ENCODE measurements at regions not wholly inside any gene's neighbourhood (a gene's known extent, or its start where the extent isn't known, plus 50 kb on each side); places are given as distances from the start of the nearest gene placed in this dataset.

DNA sequence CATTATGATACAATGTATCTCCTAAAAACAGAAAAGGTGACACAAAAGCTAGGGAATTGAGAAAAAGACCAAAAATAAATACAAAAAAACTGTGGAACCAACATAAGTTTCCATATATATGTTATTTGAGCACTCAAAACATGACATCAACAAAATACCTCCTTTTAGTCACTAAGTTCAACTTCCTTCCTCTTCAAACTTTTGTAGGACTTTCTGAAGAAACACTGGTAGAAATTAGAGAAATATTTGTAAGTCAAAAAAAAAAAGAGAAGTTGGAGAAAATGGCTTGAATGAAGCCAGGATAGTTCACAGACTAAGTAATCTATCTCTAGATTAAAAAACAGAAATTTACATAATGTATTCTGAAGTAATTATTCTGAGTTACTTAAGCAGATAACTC, 208.4 kb upstream of the ALCAM start:
- no peak for DNase-seq

DNA sequence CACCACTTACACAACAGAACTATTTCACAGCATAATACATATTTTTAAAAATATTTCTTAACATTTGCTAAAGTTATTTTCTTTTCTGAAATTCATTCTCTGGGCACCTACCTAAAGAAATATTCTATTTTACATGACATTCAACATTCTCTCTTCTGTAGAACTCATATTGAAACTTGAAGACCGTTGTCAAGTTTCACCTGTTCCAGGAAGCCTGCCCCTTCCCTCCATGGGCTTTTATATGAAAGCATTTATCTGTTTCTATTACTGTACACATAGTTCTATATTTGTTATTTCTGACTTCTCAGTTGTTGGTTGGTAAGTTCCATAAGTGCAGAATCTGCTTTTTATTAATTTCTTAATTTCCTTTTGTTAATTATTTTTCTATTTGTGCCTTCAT, 204.3 kb upstream of the ALCAM start:
- no peak for DNase-seq

DNA sequence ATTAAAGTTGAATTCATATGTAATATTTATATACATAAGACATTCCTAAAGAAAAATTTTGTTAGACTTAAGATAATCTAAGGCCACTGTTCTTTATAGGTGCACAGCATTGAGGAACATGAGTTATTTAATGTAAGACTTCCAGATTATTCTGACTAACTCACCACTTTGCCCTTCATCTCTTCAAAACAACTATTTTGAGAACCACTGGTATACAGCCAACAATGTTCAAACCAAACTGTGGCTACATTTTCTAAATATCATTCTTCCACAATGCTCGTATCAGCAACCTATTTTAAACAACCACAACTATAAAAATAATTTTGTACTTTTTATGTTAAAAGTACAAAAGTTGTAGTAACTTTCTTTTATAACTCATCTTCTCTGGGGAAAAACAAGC, 199.8 kb upstream of the ALCAM start:
- no peak for DNase-seq

DNA sequence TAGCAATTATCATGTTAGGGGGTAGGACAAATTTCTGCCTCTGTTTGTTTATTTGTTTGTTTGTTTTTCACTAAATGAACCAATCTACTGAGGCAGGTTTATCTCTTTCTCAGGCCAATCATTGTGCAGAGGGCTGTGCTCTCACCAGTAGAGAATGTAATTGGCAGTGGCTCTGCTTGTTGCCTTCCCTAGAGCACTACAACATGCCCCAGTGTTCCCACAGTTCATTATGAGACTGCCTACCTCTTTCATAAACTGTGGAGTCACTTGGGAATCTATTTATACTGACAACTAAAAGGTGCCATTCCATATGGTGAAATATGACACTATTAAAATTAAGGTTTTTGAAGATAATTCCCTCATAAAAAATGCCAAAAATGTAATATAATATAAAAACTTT, 196.3 kb upstream of the ALCAM start:
- peak in 1 of 51 donors; percentile 2 for DNase-seq

DNA sequence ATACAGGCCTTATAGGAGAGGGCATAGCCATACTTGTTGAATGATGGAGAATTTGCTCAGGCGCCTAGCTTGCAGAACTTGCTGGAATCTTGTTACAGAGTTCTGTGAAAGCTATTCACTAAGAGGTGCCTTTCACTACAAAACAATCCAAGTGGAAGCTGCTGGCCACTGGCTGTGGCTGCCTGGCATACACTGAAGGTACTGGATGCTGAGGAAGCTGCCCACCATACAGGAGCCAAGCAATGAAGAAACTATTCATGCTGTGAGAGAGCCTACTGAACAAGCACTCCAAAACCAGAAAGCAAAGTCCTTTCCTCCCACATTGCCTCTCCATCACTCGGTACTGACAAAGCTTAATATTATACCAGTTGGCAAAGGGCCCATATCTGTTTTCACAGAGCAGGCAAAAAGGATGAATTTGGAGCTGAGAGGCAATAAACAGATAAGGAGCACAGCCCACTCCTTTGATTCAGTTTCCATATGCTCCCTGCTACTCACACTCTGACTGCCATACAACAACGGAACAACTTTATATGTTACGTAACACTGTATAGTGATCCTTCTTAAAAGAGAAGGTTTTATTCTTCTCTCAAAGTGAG, 192.6 kb upstream of the ALCAM start:
- peak in 18 of 51 donors; percentile 1 to 54 (median 24) for DNase-seq

DNA sequence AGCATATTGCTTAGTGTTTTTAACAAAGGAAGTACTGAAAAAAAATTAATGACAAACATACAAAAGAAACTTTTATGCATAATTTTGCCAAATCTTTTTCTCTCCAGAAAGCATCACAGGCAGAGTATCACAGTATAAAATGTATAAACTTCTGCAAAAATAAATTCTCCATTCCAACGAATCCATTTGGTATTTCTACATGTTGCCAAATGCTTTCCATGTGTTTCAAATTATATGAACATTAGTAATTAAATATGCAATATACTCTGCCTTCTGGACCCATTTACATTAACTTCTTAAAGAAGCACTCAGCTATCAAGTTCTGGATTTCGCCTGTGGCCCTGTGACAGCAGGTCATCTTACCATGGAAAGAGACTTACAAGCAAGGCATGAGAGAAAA, 189.1 kb upstream of the ALCAM start:
- no peak for DNase-seq

DNA sequence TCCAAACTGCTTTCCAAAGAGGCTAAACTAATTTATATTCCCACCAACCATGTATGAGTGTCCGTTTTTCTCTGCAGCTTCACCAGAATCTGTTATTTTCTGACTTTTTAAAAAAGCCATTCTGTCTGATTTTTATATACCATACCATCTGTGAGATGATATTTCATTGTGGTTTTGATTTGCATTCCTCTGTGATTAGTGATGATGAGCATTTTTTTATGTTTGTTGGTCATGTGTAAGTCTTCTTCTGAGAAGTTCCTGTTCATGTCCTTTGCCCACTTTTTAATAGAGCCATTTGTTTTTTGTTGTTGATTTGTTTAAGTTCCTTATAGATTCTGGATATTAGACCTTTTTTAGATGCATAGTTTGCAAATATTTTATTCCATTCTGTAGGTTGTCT, 179.4 kb upstream of the ALCAM start:
- DNase-seq, result no peak

DNA sequence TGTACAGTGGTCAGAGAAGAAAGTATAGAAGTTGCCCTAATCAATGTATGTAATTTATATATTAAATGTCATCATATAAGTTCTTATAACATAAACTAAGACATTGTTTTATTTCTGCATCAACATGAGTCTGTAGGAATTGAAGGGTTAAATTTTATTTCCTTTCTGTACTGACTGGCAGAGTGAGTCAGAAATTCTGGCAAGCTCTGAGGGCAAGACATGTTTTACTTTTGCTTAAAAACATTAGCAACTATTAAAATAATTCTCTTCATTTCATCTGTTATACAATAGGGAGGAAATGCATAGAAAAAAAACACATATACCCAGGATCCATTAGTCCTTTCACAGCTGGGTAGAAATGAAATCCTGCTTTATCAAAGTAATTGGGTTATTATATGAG, 171.4 kb upstream of the ALCAM start:
- no peak for DNase-seq

DNA sequence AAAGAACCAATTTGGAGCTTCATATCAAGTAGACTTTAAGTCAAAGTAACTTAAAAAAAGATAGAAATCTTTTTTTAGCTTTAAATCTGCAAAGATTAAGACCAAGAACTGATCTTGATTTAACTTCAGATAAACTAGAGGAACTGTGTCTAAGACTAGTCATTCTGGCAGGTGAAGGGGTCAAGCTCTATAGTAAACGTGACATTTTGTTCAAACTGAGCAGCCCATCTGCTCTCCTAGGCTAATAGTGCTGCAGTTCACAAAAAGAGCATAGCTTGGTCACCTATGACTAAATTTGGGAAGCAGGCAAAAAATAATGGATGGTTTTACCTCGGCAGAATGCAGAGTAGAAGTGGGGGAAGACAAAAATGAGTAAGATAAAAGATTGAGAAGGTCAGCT, 168.8 kb upstream of the ALCAM start:
- DNase-seq, result no peak

DNA sequence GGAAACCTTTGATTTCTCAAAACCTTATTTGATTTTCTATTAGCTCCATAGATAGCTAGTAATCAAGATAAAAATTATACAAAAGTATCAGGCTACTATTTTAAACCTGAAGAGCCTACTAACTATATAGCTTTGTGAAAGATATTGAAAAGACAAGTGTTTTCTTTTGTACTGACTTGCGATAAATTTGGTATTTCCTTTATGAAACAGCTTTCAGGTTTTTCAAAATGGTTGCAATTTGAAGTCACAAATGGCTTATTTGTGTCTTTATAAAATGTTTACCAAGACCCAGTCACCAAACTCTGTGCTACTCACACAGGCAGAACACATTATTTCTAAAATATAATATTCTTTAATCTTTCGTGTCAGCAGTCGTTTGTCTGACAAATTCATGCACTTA, 167.5 kb upstream of the ALCAM start:
- no peak for DNase-seq

DNA sequence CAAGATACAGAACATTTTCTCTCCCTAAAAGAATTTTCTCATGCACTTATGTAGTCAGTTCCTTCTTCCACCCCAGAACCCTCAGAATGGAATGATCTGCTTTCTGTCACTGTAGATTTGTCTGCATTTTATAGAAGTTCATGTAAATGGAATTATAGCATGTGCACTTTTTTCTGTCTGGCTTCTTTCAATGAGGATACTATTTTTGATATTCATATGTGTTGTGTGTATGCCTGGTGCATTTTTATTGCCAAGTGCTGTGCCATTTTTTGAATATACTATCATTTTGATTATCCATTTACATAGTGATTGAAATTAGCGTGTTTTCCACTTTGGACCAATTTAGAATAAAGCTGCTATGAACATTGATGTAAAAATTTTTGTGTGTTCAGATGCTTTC, 156.6 kb upstream of the ALCAM start:
- no peak for DNase-seq

DNA sequence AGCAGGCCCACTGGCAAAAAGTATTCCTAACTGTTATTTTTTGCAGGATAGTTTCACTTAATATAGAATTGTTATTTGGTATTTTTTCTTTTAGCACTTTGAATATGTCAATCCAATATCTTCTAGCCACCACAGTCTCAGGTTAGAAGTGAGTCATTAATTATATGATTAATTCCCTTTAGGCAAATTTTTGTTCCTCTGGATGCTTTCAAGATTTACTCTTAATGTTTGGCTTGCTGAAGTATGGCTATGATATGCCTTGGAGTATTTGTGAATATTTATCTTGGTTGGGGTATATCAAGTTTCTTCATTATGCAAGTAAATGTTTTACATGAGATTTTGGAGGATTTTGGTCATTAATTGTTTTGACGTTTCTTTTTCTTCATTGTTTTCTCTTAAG, 152.1 kb upstream of the ALCAM start:
- no peak for DNase-seq

DNA sequence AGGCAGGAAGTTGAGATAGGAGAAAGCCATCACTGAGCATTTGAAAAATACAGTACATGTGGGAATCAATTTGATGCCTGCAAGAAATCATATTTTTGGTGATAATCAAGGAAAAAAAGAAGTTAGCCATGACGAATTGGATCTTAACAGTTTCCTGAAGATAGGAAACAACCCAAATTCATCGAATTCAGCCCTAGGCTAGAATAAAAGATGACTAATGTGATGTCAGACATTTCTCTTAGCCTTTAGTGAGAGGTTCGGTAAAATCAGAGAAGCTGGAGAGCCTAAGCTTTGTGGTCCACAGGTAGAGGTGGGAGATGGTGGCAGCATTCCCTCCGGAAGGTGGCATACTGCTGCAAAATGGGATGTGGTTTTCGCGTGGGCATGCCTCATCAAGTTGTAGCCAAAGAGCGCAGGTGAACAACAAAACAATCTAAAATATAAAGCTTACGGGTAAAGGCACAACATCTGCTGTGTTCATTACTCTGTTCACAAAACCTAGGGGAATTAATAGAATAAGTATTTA, 144.1 kb upstream of the ALCAM start:
- no peak for DNase-seq

DNA sequence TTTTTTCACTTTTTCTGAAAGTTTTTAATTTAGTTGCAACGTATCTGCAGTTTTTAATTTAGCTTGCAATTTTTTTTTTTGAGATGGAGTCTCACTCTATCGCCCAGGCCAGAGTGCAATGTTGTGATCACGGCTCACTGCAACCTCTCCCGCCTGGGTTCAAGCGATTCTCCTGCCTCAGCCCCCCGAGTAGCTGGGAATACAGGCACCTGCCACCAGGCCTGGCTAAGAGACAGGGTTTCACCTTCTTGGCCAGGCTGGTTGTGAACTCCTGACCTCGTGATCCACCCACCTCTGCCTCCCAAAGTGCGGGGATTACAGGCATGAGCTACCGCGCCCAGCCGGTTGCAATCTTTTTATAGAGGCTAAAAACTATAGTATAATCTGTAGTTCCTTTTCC, 142.9 kb upstream of the ALCAM start:
- DNase-seq, result peak in 1 of 51 donors; percentile 0

DNA sequence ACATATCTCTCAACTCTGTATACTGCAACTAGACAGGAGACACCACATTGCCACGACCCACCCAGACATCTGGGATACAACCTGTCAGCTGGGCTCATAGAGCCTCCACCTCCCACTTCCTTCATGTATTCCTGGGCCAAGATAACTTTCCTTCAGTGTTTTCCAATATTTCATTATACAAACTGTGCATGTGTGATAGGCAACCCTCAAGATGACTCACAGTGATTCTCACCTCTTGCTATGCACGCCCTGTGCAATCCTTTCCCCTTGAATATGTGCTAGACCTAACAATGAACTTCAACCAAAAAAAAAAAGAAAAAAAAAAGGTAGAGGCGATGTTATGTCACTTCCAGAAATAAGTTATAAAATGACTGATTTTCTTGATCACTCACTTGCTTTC, 138.0 kb upstream of the ALCAM start:
- DNase-seq, result no peak

DNA sequence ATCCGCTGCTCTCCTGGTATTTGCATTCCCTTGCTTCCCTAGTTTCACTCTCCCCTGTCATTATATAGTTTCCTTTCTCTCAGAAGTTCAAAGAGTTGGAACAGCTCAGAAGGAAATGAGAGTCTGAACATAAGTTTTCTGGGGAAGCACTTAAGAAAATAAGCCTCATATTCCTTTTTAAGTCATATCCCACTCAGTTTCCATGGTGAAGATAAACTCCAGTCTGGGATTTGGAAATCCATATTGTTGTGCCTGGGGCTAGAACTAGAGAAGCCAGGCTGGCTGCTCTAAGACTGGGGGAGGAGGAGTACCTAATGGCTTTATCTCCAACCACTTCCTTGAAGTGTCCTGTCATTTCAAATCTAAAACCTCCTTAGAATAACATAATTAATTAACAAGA, 134.2 kb upstream of the ALCAM start:
- DNase-seq, result no peak

DNA sequence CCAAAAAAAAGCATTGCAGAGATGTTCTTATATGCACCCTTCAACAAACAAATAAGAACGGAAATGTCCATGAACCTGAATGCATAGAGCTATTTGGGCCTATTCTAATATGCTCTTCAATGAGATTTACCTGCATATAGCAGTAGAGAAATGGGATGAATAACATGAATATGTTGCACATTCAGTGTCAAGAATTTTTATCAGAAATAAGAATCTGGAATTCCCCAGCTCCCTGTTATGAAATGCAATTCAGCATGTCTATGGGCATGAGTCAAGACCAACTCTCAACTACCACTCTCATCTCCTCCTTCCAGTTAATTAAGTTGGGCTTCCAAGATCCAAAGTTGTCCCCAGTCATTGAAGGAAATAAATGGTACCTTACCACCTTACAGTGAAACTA, 133.7 kb upstream of the ALCAM start:
- no peak for DNase-seq

DNA sequence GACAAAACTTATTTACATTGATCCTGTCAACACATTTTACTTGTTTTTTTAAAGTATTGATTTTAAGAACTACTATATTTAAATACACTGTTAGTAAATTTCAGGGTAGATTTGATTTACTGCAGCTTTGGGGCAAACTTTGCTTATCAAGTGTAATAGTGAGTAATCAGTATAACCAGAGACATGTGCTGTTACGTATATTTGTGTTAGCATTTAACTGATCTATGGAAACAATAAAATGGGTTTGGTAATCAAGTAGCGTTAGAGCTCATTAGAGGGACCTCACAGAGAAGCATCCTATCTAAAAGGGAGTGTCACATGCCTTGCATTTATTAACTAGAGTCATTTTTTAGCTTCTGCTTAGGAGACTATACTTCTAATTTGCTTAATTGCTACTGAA, 131.5 kb upstream of the ALCAM start:
- no peak for DNase-seq

DNA sequence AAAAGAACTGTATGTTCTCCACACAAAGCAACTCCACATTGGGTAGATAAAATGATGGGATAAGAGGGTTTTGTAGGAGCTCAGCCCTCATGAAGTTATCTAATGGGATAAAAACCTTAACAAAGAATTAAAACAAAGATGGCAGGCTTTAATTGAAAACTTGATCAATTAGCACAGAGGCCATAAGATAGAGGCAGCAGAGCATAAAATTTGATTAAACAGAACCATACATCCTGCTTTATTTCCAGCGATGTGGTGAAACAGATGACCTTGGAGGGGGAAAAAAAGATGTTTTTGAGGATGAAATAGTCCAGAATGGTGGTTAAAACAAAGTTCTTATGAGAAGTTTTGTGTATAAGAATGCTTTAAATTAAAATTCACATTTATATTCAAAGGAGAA, 130.9 kb upstream of the ALCAM start:
- no peak for DNase-seq

DNA sequence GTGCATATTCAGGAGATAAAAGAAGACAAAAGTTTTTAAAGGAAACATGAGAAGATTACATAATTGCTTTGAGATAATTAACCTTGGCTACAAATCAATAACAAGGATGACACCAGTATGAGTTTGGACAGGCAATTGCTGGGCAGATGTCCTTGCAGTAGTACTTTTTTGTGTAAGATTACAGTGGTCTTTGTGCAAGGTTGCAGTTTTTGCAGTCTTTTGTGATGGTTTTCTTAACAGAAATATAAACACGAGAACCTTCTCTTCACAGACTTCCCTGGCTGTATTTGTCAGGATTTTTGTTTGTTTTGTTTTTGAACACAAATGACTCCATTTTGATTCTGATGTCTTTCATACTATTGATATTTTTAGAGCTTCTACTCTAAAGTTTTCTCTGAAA, 128.3 kb upstream of the ALCAM start:
- no peak for DNase-seq

DNA sequence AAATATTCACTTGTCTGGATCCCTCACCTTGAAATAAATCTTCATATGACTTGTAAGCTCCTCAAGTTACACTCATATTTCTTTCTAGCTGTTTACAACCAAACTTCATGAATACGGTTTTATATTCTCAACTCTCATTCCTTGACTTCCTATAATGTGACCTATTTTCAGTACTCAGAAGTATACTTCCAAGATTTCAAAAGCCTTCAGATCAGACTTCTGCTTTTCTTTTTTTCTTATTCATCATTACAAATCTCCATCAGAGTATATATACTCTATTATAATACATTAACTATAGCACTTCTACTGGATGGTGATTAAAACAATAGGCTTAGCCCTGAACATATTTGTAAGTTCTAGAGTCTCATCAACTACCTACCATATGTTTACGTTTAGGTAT, 123.6 kb upstream of the ALCAM start:
- no peak for DNase-seq

DNA sequence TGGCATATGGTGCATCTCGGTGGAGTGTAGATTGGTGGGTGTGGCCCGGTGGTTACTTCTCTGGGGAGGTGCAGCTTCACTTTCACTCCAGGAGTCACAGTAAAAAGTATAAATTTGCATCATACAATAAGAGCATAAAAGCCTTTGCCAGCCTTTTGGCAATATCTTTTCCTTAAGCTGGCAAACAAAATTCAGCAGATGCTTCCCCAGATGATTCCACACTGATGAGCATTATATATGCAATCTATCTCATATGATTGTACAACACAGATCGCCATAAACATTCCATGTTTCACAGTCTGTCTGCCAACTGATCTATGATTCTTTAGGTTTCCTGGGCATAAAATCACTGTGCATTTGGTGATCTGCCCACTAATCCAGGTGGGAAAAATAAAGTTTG, 120.2 kb upstream of the ALCAM start:
- no peak for DNase-seq

DNA sequence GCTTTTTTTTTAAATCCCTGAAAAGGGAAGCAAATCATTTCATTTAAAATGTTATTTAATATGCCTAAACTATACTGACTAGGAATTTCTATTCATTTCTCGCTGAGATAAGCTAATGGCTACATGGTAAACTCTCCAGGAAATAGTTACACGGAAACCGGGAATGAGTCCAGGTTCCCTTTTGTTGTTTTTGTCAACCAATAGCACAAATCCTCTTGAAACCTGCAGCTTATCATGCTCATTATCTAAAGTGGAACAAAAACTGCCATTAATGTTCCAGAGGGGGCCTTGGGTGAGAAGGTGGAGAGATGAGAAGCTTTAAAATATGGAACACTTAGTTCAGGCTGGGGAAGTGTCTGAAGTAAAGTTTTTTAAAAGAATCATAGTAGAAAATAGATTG, 113.5 kb upstream of the ALCAM start:
- DNase-seq, result no peak

DNA sequence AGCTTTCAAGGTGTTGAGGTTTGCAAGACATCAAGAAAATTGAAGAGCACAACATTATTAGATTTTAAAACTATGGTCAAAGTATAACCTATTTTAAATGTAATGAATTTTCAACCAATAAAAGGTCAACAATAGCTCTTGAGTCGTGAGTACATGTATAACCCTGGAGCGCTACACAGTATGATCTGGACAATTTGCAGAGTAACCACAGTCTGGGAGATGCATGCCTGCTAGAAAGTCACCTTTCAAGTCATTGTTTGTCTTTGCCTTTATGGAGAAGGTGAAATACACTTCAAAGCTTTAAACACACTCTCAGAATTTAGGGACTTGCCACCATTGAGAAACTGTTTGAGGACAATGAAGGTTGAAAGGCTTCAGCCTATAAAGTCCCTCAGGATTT, 112.6 kb upstream of the ALCAM start:
- DNase-seq, result no peak
